Natural killer cell (primary cell): ENCODE measurements at regions not wholly inside any gene's neighbourhood (a gene's known extent, or its start where the extent isn't known, plus 50 kb on each side); places are given as distances from the start of the nearest gene placed in this dataset.

Experiments
- ATAC-seq, 3 donors: fragments of 150-1000 bp in 2 of 3; fragments of 200-7000 bp in 1 of 3; cut with Tn5 transposase; 1 replicate in 1 of 3; 2 replicates in 2 of 3; pipeline ENCODE4 v1.10.0; 2021; ENCODE audit warnings: mild to moderate bottlenecking in 2 of 3, moderate library complexity in 2 of 3
- DNase-seq, 2 donors: peaks; one replicate each; pipeline versions ENCODE4 v3.0.0 to v3.0.0-alpha.2; 2013 to 2021; ENCODE audit warnings: mixed read lengths in 1 of 2
- H3K27ac ChIP-seq: one replicate; pipeline ENCODE4 v1.5.1; 2013; ENCODE audit warnings: mild to moderate bottlenecking, low read length
- H3K27me3 ChIP-seq: one replicate; pipeline ENCODE4 v1.6.1; 2013; ENCODE audit warnings: low read length; ENCODE audit not compliant: control insufficient read depth, insufficient read depth
- H3K36me3 ChIP-seq: one replicate; pipeline ENCODE4 v1.6.1; 2013; ENCODE audit warnings: low read length; ENCODE audit not compliant: control insufficient read depth, insufficient read depth
- H3K4me1 ChIP-seq: one replicate; pipeline ENCODE4 v1.6.1; 2013; ENCODE audit warnings: low read length; ENCODE audit not compliant: control insufficient read depth, insufficient read depth
- H3K4me3 ChIP-seq: one replicate; pipeline ENCODE4 v1.5.1; 2013; ENCODE audit warnings: low read length
- H3K9me3 ChIP-seq: one replicate; pipeline ENCODE4 v1.6.1; 2013; ENCODE audit warnings: low read length; ENCODE audit not compliant: control insufficient read depth, insufficient read depth
- H3K27ac Mint-ChIP-seq, 2 donors: one replicate each; pipeline ENCODE4 v1.8.0; 2022; ENCODE audit warnings: mild to moderate bottlenecking in 2 of 2, mixed read lengths in 2 of 2, moderate library complexity in 1 of 2
- H3K27me3 Mint-ChIP-seq, 2 donors: one replicate each; pipeline ENCODE4 v1.8.0; 2022; ENCODE audit warnings: low read depth in 2 of 2, mixed read lengths in 2 of 2
- H3K36me3 Mint-ChIP-seq: one replicate; pipeline ENCODE4 v1.8.0; 2022; ENCODE audit warnings: mixed read lengths
- H3K4me1 Mint-ChIP-seq, 2 donors: one replicate each; pipeline ENCODE4 v1.8.0; 2022; ENCODE audit warnings: mixed read lengths in 2 of 2
- H3K4me3 Mint-ChIP-seq: one replicate; pipeline ENCODE4 v1.8.0; 2022; ENCODE audit warnings: mild to moderate bottlenecking, moderate library complexity, mixed read lengths
- H3K9me3 Mint-ChIP-seq, 2 donors: one replicate each; pipeline ENCODE4 v1.8.0; 2022; ENCODE audit warnings: mixed read lengths in 2 of 2
- CTCF ChIP-seq: fragments of 200-600 bp; IDR thresholded peaks from one replicate; pipeline ENCODE4 v1.8.0; 2022; ENCODE audit warnings: antibody characterized with exemption
- whole genome bisulfite sequencing: methylation state at CpG from one replicate; pipeline ENCODE4 v1.1.7; 2013; ENCODE audit warnings: missing lambda C conversion rate; ENCODE audit not compliant: insufficient coverage; 5-methylcytosine and 5-hydroxymethylcytosine counted together
- intact Hi-C: fragments of 100-400 bp; cut with micrococcal nuclease; formaldehyde crosslinking; loops from one replicate; pipeline ENCODE4 v1.14.2; 2022

- intact Hi-C loops = no loop called here
- ATAC-seq (no peak), DNase-seq (no peak)
- Mint-ChIP-seq H3K27me3 (peaks cover 0 to 9% of the 10 kb centered on the region in 2 donors), H3K27ac (no peak overlapping the region), H3K4me3 (no peak overlapping the region), H3K9me3 (no peaks in the 10 kb centered on the region), H3K4me1 (no peaks in the 10 kb centered on the region), H3K36me3 (no peaks in the 10 kb centered on the region)
- no peaks in the 10 kb centered on the region for H3K27me3 ChIP-seq
- no peaks in the 10 kb centered on the region for H3K36me3 ChIP-seq
- no peak overlapping the region for H3K4me3 ChIP-seq
- WGBS = no CpG with 5 or more reads among the region's 1 CpG
- no peaks in the 10 kb centered on the region for H3K4me1 ChIP-seq
- TF ChIP-seq CTCF = no peak
- H3K27ac ChIP-seq = no peak overlapping the region
- H3K9me3 ChIP-seq = no peaks in the 10 kb centered on the region
Measured at GRCh38 chr3:151962352-151962751, 88.9 kb downstream of the SUCNR1 start.

DNA sequence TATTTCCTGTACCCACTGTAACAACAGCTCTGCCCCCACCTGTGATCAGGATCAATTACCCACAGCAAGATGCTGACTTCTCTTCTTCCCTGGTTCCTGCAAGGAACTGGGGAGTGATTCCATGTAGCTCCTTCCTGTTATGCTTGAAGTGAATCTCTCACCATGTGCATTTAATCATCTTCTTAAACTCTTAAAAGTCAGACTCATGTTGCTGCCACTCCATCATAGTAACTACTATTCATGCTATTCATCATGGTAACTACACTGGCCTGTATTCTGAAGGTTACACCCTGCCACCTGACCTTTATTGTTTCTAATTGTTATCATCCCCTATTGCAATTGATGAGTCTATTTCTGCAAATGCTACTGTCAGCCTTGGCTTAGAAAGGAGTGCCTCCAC is 89.5 kb downstream of the SUCNR1 start:
- Histone ChIP-seq H3K27ac (no peak overlapping the region), H3K4me3 (no peak overlapping the region), H3K27me3 (no peaks in the 10 kb centered on the region), H3K4me1 (no peaks in the 10 kb centered on the region), H3K9me3 (no peaks in the 10 kb centered on the region), H3K36me3 (no peaks in the 10 kb centered on the region)
- no peak for TF ChIP-seq CTCF
- Mint-ChIP-seq H3K4me3 (no peak overlapping the region), H3K4me1 (no peaks in the 10 kb centered on the region), H3K9me3 (no peaks in the 10 kb centered on the region), H3K36me3 (no peaks in the 10 kb centered on the region), H3K27me3 (peaks cover 3 to 15% of the 10 kb centered on the region in 2 donors), H3K27ac (no peak overlapping the region)
- ATAC-seq (no peak), DNase-seq (no peak)
- intact Hi-C loops = no loop called here

GRCh38 chr3:151964743-151965142 is 91.3 kb downstream of the SUCNR1 start:
- 91% methylated on average over 1 of the region's 1 CpG for WGBS
- peaks cover 4 to 18% of the 10 kb centered on the region in 2 donors for H3K27me3 Mint-ChIP-seq
- ATAC-seq = no peak

More at GRCh38 chr3:151964743-151965142, 91.3 kb downstream of the SUCNR1 start:
- Histone ChIP-seq H3K27me3 (no peaks in the 10 kb centered on the region), H3K27ac (no peak overlapping the region), H3K4me1 (no peaks in the 10 kb centered on the region), H3K4me3 (no peak overlapping the region), H3K36me3 (no peaks in the 10 kb centered on the region), H3K9me3 (no peaks in the 10 kb centered on the region)
- H3K4me1 Mint-ChIP-seq = no peaks in the 10 kb centered on the region
- H3K4me3 Mint-ChIP-seq = no peak overlapping the region
- no peaks in the 10 kb centered on the region for H3K9me3 Mint-ChIP-seq
- DNase-seq = no peak
- intact Hi-C loops = no loop called here
- no peak overlapping the region for H3K27ac Mint-ChIP-seq
- H3K36me3 Mint-ChIP-seq = no peaks in the 10 kb centered on the region
- TF ChIP-seq CTCF = no peak
